Gastroesophageal sphincter (tissue), 3 donors: ENCODE measurements at regions not wholly inside any gene's neighbourhood (a gene's known extent, or its start where the extent isn't known, plus 50 kb on each side); places are given as distances from the start of the nearest gene placed in this dataset.

ENCODE experiments used
- CTCF ChIP-seq, 4 experiments: fragments of 200-600 bp in 2 of 4; fragments of 450-650 bp in 2 of 4; sonication (generic) in 1 of 4; IDR thresholded peaks; one replicate each; pipeline ENCODE4 v1.5.1; 2017 to 2019; ENCODE audit warnings: antibody characterized with exemption in 4 of 4, mild to moderate bottlenecking in 2 of 4, moderate library complexity in 2 of 4
- EP300 ChIP-seq: sonication (generic); formaldehyde crosslinking; IDR thresholded peaks from one replicate; pipeline ENCODE4 v1.6.1; 2017; ENCODE audit warnings: antibody characterized with exemption, mild to moderate bottlenecking
- POLR2A ChIP-seq, 2 donors: fragments of 450-650 bp; IDR thresholded peaks; one replicate each; pipeline ENCODE4 v1.6.1; 2017; ENCODE audit warnings: antibody characterized with exemption in 2 of 2, mild to moderate bottlenecking in 2 of 2, moderate library complexity in 1 of 2
- POLR2AphosphoS5 ChIP-seq: sonication (generic); formaldehyde crosslinking; IDR thresholded peaks from one replicate; pipeline ENCODE4 v1.6.1; 2017; ENCODE audit warnings: antibody characterized with exemption

DNA sequence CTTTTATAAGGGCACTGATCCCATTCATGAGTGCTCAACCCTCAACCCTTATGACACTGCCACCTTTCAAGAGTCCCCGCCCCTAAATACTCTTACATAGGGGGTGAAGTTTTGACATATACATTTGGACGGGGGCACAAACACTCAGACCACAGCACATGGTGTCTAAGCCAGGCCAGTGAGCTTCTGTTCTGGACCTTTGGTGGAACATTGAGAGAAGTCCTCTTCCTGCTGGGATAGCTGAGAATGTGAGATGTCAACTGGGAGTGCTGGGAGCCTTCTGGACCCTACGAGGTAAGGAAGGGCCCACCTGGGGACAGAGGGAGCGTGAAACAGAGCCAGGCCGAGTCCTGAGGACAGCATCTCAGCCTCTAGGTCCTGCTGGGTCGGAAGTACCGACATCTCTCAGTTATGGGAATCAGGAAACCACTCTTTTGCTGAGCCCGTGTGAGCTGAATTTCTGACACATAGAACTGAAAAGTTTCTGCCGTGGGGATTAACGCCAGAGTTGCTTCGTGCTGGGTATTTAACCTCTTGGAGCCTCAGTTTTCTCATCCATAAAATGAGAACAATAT lies 114.9 kb downstream of the PDCL3 start:
- no peak for TF ChIP-seq EP300
- TF ChIP-seq CTCF (IDR thresholded peaks at IDR 0.05), result no peak
- no peak for TF ChIP-seq POLR2A (IDR thresholded peaks at IDR 0.05)
- no peak for TF ChIP-seq POLR2AphosphoS5
